ENCODE measurements at regions not wholly inside any gene's neighbourhood (a gene's known extent, or its start where the extent isn't known, plus 50 kb on each side); places are given as distances from the start of the nearest gene placed in this dataset.
"Not testable (repeated sequence)": the region's sequence is repeated elsewhere in the genome, so short reads cannot be mapped to it uniquely, and the experiment has no call there.

DNA sequence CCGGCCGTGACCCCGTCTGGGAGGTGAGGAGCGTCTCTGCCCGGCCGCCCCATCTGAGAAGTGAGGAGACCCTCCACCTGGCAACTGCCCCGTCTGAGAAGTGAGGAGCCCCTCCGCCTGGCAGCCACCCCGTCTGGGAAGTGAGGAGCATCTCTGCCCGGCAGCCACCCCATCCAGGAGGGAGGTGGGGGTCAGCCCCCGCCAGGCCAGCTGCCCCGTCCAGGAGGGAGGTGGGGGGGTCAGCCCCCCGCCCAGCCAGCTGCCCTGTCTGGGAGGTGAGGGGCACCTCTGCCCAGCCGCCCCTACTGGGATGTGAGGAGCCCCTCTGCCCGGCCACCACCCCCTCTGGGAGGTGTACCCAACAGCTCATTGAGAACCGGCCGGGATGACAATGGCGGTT, 428.7 kb downstream of the LTN1 start:
- H3K4me1 ChIP-seq (ENCODE audit: control extremely low read depth in 1 of 4, control insufficient read depth in 4 of 4, insufficient read depth in 4 of 4, low read length in 3 of 4): peaks cover 0 to 11% (median 3%) of the 10 kb centered on the region in 4 experiments
- H3K36me3 ChIP-seq (ENCODE audit: control insufficient read depth in 4 of 4, insufficient read depth in 4 of 4, low read length in 3 of 4): not testable (repeated sequence)
- 100% methylated on average over 2 of the region's 18 CpGs for WGBS (ENCODE audit: insufficient coverage)

DNA sequence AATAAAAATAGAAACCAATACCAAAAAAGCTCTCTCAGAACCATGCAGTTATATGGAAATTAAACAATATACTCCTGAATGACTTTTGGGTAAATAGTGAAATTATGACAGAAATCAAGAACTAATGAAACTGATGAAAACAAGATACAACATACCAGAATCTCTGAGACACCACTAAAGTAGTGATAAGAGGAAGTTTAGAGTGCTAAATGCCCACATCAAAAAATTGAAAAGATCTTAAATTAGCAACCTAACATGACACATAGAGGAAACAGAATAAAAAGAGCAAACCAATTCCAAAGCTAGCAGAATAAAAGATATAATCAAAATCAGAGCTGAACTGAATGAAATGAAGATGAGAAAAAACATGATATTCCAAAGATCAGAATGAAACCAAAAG, 430.9 kb downstream of the LTN1 start:
- H3K4me1 ChIP-seq (ENCODE audit: control extremely low read depth in 1 of 4, control insufficient read depth in 4 of 4, insufficient read depth in 4 of 4, low read length in 3 of 4): peaks cover 0 to 11% (median 3%) of the 10 kb centered on the region in 4 experiments
- CTCF ChIA-PET: no interaction called here
- H3K4me3 ChIP-seq (ENCODE audit: control insufficient read depth in 1 of 7, extremely low read depth in 1 of 7, insufficient read depth in 4 of 7, low read depth in 2 of 7, low read length in 6 of 7): no peak overlapping the region
- H3K27ac ChIP-seq (ENCODE audit: insufficient read depth in 1 of 2, low read depth in 1 of 2, low read length in 2 of 2, poor library complexity in 1 of 2, severe bottlenecking in 2 of 2): no peak overlapping the region
- peaks cover 0 to 7% (median 0%) of the 10 kb centered on the region in 5 experiments for H3K9me3 ChIP-seq (ENCODE audit: control extremely low read depth in 1 of 5, control insufficient read depth in 4 of 5, insufficient read depth in 2 of 5, low read depth in 1 of 5, low read length in 4 of 5)
- no peaks in the 10 kb centered on the region for H3K27me3 ChIP-seq (replicated peaks in 2 of 5; ENCODE audit: control insufficient read depth in 4 of 5, insufficient read depth in 5 of 5, low read length in 4 of 5)
- POLR2A ChIA-PET: no interaction called here
- no peaks in the 10 kb centered on the region for H3K36me3 ChIP-seq (ENCODE audit: control insufficient read depth in 4 of 4, insufficient read depth in 4 of 4, low read length in 3 of 4)
- DNase-seq: peak in 2 of 3 donors; percentile 25 to 43

More for the DNA sequence above, 428.7 kb downstream of the LTN1 start:
- CTCF ChIA-PET; H3K27ac ChIP-seq (ENCODE audit: insufficient read depth in 1 of 2, low read depth in 1 of 2, low read length in 2 of 2, poor library complexity in 1 of 2, severe bottlenecking in 2 of 2); H3K4me3 ChIP-seq (ENCODE audit: control insufficient read depth in 1 of 7, extremely low read depth in 1 of 7, insufficient read depth in 4 of 7, low read depth in 2 of 7, low read length in 6 of 7); POLR2A ChIA-PET; H3K9me3 ChIP-seq (ENCODE audit: control extremely low read depth in 1 of 5, control insufficient read depth in 4 of 5, insufficient read depth in 2 of 5, low read depth in 1 of 5, low read length in 4 of 5); DNase-seq; H3K27me3 ChIP-seq (replicated peaks in 2 of 5; ENCODE audit: control insufficient read depth in 4 of 5, insufficient read depth in 5 of 5, low read length in 4 of 5): not testable (repeated sequence)

DNA sequence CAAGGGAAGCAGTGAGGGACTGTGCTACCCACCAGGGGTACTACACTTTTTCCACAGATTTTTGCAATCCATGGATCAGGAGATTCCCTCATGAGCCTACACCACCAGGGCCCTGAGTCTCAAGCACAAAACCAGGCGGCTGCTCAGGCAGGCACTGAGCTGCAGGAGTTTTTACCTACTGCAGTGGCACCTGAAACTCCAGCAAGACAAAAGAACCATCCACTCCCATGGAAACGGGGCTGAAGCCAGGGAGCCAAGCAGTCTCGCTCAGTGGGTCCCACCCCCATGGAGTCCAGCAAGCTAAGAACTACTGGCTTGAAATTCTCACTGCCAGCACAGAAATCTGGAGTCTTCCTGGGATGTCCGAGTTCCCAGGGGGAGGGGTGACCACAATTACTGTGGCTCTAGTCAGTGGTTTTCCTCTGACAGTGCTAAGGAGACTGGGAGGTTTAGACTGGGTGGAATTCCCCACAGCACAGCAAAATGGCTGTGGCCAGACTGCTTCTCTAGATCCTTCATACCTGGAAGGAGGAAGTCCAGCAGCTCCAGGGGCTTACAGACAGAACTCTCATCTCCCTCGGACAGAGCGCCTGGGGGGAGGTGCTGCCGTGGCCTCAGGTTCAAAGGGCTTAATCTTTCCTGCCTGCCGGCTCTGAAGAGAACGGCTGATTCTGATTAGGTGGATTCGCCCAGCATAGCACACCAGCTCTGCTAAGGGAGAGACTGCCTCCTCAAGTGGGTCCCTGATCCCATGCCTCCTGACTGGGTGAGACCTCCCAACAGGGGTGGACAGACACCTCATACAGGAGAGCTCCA, 437.8 kb downstream of the LTN1 start:
- ChIA-PET CTCF (no interaction called here), POLR2A (no interaction called here)
- DNase-seq: no peak
- H3K4me3 ChIP-seq (ENCODE audit: control insufficient read depth in 1 of 7, extremely low read depth in 1 of 7, insufficient read depth in 4 of 7, low read depth in 2 of 7, low read length in 6 of 7): no peak overlapping the region
- no peaks in the 10 kb centered on the region for H3K27me3 ChIP-seq (replicated peaks in 2 of 5; ENCODE audit: control insufficient read depth in 4 of 5, insufficient read depth in 5 of 5, low read length in 4 of 5)
- peaks cover 0 to 5% (median 0%) of the 10 kb centered on the region in 5 experiments for H3K9me3 ChIP-seq (ENCODE audit: control extremely low read depth in 1 of 5, control insufficient read depth in 4 of 5, insufficient read depth in 2 of 5, low read depth in 1 of 5, low read length in 4 of 5)
- no peaks in the 10 kb centered on the region for H3K36me3 ChIP-seq (ENCODE audit: control insufficient read depth in 4 of 4, insufficient read depth in 4 of 4, low read length in 3 of 4)
- no peak overlapping the region for H3K27ac ChIP-seq (ENCODE audit: insufficient read depth in 1 of 2, low read depth in 1 of 2, low read length in 2 of 2, poor library complexity in 1 of 2, severe bottlenecking in 2 of 2)
- 82% methylated on average over 7 of the region's 10 CpGs for WGBS (ENCODE audit: insufficient coverage)
- H3K4me1 ChIP-seq (ENCODE audit: control extremely low read depth in 1 of 4, control insufficient read depth in 4 of 4, insufficient read depth in 4 of 4, low read length in 3 of 4): no peaks in the 10 kb centered on the region

DNA sequence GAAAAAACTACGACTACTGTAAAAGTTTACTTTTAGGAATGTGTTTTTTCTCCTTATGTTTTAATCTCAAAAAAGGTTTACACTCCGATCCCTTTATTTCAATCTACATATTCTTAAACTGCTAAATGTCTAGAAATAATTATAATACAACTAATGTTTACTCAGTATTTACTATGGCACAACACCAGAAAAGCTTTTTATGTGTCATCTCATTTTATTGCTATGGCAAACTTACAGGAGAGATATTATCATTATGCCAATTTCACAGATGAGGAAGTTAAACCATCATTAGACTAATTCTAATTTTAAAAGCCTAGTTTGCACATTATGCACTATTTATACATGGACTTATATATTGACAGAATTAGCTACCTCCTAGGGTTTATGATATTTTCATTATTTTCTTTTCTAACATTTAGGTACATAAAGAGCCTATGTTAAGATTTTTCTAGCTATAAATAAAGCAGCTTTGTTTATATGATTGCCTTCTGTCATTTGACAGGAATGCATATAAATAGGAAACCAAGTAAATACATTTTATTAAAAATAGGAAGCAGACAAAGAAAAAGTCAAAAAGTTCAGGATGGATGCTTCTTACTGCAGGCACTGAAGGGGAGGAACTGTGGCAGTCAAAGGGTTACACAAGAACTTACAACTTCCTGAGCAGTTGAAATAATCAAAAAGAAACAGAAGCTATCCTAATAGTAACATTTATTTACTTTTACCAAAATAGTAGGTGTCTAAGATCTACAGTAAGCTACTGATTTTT, 442.4 kb downstream of the LTN1 start:
- DNase-seq: peak in 1 of 3 donors; percentile 19
- ChIA-PET POLR2A (no interaction called here), CTCF (no interaction called here)
- no peak overlapping the region for H3K4me3 ChIP-seq (ENCODE audit: control insufficient read depth in 1 of 7, extremely low read depth in 1 of 7, insufficient read depth in 4 of 7, low read depth in 2 of 7, low read length in 6 of 7)
- H3K9me3 ChIP-seq (ENCODE audit: control extremely low read depth in 1 of 5, control insufficient read depth in 4 of 5, insufficient read depth in 2 of 5, low read depth in 1 of 5, low read length in 4 of 5): peaks cover 0 to 1% (median 0%) of the 10 kb centered on the region in 5 experiments
- H3K27ac ChIP-seq (ENCODE audit: insufficient read depth in 1 of 2, low read depth in 1 of 2, low read length in 2 of 2, poor library complexity in 1 of 2, severe bottlenecking in 2 of 2): no peak overlapping the region
- H3K36me3 ChIP-seq (ENCODE audit: control insufficient read depth in 4 of 4, insufficient read depth in 4 of 4, low read length in 3 of 4): no peaks in the 10 kb centered on the region
- WGBS (ENCODE audit: insufficient coverage): no CpG with 5 or more reads among the region's 2 CpGs
- no peaks in the 10 kb centered on the region for H3K4me1 ChIP-seq (ENCODE audit: control extremely low read depth in 1 of 4, control insufficient read depth in 4 of 4, insufficient read depth in 4 of 4, low read length in 3 of 4)
- no peaks in the 10 kb centered on the region for H3K27me3 ChIP-seq (replicated peaks in 2 of 5; ENCODE audit: control insufficient read depth in 4 of 5, insufficient read depth in 5 of 5, low read length in 4 of 5)

DNA sequence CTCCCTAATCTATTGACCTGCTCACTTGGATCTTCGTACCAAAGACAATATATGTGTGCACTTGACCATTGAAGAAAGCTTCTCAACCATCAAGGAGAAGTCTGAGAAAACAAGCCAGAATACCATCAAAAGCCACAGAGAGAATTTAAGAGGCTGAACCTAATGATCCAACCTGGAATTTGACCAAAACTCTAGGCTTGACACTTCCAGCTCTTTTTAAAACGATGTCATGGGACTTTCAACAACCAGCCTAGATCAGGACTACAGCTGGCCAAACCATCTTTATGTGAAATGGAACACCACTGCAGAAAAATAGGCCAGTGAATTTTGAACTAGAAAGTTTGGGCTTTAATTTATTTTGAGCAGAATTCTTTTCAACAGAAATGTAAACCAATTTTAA, 444.4 kb downstream of the LTN1 start:
- H3K27ac ChIP-seq (ENCODE audit: insufficient read depth in 1 of 2, low read depth in 1 of 2, low read length in 2 of 2, poor library complexity in 1 of 2, severe bottlenecking in 2 of 2): no peak overlapping the region
- WGBS (ENCODE audit: insufficient coverage): 100% methylated on average over 2 of the region's 2 CpGs
- POLR2A ChIA-PET: no interaction called here

DNA sequence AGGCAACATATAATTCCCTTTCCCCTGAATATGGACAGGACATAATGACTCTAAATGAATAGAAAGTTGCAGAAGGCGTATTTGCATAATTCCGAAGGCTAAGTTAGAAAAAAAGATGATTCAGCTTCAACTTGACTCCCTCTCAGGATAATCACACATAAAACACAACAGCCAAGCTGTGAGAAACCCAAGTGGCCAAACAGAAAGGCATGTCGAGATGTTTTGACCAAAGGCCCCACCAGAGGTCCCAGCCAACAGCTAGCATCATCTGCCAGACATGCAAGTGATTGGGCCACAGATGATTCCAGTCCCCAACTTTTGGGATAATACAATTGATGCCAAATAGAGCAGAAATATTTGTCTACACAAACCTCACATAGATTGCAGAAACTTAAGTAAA, 444.9 kb downstream of the LTN1 start:
- Histone ChIP-seq H3K36me3 (ENCODE audit: control insufficient read depth in 4 of 4, insufficient read depth in 4 of 4, low read length in 3 of 4) (no peaks in the 10 kb centered on the region), H3K4me1 (ENCODE audit: control extremely low read depth in 1 of 4, control insufficient read depth in 4 of 4, insufficient read depth in 4 of 4, low read length in 3 of 4) (no peaks in the 10 kb centered on the region), H3K9me3 (ENCODE audit: control extremely low read depth in 1 of 5, control insufficient read depth in 4 of 5, insufficient read depth in 2 of 5, low read depth in 1 of 5, low read length in 4 of 5) (no peaks in the 10 kb centered on the region), H3K27ac (ENCODE audit: insufficient read depth in 1 of 2, low read depth in 1 of 2, low read length in 2 of 2, poor library complexity in 1 of 2, severe bottlenecking in 2 of 2) (no peak overlapping the region), H3K27me3 (replicated peaks in 2 of 5; ENCODE audit: control insufficient read depth in 4 of 5, insufficient read depth in 5 of 5, low read length in 4 of 5) (no peaks in the 10 kb centered on the region), H3K4me3 (ENCODE audit: control insufficient read depth in 1 of 7, extremely low read depth in 1 of 7, insufficient read depth in 4 of 7, low read depth in 2 of 7, low read length in 6 of 7) (no peak overlapping the region)
- 100% methylated on average over 1 of the region's 3 CpGs for WGBS (ENCODE audit: insufficient coverage)
- DNase-seq: no peak
- POLR2A ChIA-PET: no interaction called here
- CTCF ChIA-PET: interaction anchor here (1.2 kb wide), 1 partner anchor 30 kb away, joined by 3 read pairs; no protein-coding TSS in a partner anchor

More for the DNA sequence above, 444.4 kb downstream of the LTN1 start:
- Histone ChIP-seq H3K9me3 (ENCODE audit: control extremely low read depth in 1 of 5, control insufficient read depth in 4 of 5, insufficient read depth in 2 of 5, low read depth in 1 of 5, low read length in 4 of 5) (no peaks in the 10 kb centered on the region), H3K4me3 (ENCODE audit: control insufficient read depth in 1 of 7, extremely low read depth in 1 of 7, insufficient read depth in 4 of 7, low read depth in 2 of 7, low read length in 6 of 7) (no peak overlapping the region), H3K4me1 (ENCODE audit: control extremely low read depth in 1 of 4, control insufficient read depth in 4 of 4, insufficient read depth in 4 of 4, low read length in 3 of 4) (no peaks in the 10 kb centered on the region), H3K36me3 (ENCODE audit: control insufficient read depth in 4 of 4, insufficient read depth in 4 of 4, low read length in 3 of 4) (no peaks in the 10 kb centered on the region), H3K27me3 (replicated peaks in 2 of 5; ENCODE audit: control insufficient read depth in 4 of 5, insufficient read depth in 5 of 5, low read length in 4 of 5) (no peaks in the 10 kb centered on the region)
- CTCF ChIA-PET: interaction anchor here (1.2 kb wide), 1 partner anchor 31 kb away, joined by 3 read pairs; no protein-coding TSS in a partner anchor
- DNase-seq: no peak

DNA sequence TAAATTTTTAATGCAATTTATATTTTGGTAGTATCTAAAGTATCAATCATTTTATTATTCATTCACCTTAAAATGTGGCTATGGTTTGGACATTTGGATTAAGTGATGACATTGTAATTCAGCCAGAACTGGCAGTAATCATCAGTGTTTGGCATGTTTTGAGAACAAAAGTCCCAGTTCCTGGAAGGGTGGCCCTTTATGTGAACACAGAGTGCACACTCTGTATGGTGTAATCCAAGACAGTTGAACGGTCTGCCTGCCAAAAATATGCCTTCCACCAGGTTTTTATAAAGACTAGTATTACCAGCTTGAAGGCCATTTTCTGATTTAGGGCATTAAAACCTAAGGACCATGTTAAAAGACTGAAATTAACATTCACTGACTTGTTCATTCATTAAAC, 448.7 kb downstream of the LTN1 start:
- H3K4me3 ChIP-seq (ENCODE audit: control insufficient read depth in 1 of 7, extremely low read depth in 1 of 7, insufficient read depth in 4 of 7, low read depth in 2 of 7, low read length in 6 of 7): no peak overlapping the region
- POLR2A ChIA-PET: no interaction called here
- no peak for DNase-seq

More for the DNA sequence above, 448.7 kb downstream of the LTN1 start:
- CTCF ChIA-PET: no interaction called here
- Histone ChIP-seq H3K9me3 (ENCODE audit: control extremely low read depth in 1 of 5, control insufficient read depth in 4 of 5, insufficient read depth in 2 of 5, low read depth in 1 of 5, low read length in 4 of 5) (no peaks in the 10 kb centered on the region), H3K4me1 (ENCODE audit: control extremely low read depth in 1 of 4, control insufficient read depth in 4 of 4, insufficient read depth in 4 of 4, low read length in 3 of 4) (peaks cover 0 to 3% (median 0%) of the 10 kb centered on the region in 4 experiments), H3K36me3 (ENCODE audit: control insufficient read depth in 4 of 4, insufficient read depth in 4 of 4, low read length in 3 of 4) (no peaks in the 10 kb centered on the region), H3K27me3 (replicated peaks in 2 of 5; ENCODE audit: control insufficient read depth in 4 of 5, insufficient read depth in 5 of 5, low read length in 4 of 5) (no peaks in the 10 kb centered on the region), H3K27ac (ENCODE audit: insufficient read depth in 1 of 2, low read depth in 1 of 2, low read length in 2 of 2, poor library complexity in 1 of 2, severe bottlenecking in 2 of 2) (no peak overlapping the region)
- WGBS (ENCODE audit: insufficient coverage): 80% methylated on average over 1 of the region's 1 CpG

All from common myeloid progenitor, CD34-positive (primary cell).